ENCODE measurements at regions not wholly inside any gene's neighbourhood (a gene's known extent, or its start where the extent isn't known, plus 50 kb on each side); places are given as distances from the start of the nearest gene placed in this dataset.

DNA sequence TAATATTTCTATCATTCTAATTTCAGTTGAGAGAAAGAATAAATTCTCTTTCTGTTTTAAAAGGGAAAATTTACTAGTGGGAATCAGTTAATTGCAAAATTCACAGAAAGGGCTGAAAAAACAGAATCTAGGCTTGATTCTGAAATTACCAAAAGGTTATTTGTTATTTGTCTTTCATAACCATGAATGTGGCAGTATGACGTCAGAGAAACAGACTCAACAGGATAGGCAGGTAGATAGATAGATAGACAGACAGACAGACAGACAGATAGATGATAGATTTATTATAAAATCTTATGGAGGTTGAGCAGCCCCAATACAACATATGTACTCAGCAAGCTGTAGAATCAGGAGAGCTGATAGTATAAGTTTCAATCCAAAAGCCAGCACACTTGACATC lies 311.0 kb downstream of the ADAM29 start:
- no peak for DNase-seq (ENCODE audit: low read depth)
- no peak overlapping the region for H3K4me3 ChIP-seq (ENCODE audit: low read length)
- TF ChIP-seq, protein P1, sequence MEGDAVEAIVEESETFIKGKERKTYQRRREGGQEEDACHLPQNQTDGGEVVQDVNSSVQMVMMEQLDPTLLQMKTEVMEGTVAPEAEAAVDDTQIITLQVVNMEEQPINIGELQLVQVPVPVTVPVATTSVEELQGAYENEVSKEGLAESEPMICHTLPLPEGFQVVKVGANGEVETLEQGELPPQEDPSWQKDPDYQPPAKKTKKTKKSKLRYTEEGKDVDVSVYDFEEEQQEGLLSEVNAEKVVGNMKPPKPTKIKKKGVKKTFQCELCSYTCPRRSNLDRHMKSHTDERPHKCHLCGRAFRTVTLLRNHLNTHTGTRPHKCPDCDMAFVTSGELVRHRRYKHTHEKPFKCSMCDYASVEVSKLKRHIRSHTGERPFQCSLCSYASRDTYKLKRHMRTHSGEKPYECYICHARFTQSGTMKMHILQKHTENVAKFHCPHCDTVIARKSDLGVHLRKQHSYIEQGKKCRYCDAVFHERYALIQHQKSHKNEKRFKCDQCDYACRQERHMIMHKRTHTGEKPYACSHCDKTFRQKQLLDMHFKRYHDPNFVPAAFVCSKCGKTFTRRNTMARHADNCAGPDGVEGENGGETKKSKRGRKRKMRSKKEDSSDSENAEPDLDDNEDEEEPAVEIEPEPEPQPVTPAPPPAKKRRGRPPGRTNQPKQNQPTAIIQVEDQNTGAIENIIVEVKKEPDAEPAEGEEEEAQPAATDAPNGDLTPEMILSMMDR (IDR thresholded peaks at IDR 0.05; ENCODE audit: insufficient read depth, low read depth, low read length, missing control alignments): no peak

DNA sequence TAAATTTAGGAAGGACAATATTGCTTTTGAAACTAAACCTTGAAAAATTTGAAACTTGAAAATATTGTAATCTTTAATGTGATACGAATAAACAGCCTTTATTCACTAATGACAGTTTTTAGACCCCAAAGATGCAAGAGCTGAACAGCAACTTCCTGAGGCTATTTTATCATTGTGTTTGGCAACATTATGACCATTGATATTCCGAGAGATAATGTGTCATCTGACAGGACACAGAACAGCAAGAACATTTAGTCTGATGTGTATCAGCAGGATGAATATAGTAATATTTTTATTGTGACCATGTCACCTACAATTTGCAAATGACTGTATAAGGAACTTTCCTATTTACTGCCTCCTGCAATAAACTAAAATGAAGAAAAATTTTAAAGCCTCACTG lies 316.0 kb downstream of the ADAM29 start:
- DNase-seq (ENCODE audit: low read depth): no peak
- TF ChIP-seq, protein P1 (IDR thresholded peaks at IDR 0.05; ENCODE audit: insufficient read depth, low read depth, low read length, missing control alignments): no peak
- H3K4me3 ChIP-seq (ENCODE audit: low read length): no peak overlapping the region

DNA sequence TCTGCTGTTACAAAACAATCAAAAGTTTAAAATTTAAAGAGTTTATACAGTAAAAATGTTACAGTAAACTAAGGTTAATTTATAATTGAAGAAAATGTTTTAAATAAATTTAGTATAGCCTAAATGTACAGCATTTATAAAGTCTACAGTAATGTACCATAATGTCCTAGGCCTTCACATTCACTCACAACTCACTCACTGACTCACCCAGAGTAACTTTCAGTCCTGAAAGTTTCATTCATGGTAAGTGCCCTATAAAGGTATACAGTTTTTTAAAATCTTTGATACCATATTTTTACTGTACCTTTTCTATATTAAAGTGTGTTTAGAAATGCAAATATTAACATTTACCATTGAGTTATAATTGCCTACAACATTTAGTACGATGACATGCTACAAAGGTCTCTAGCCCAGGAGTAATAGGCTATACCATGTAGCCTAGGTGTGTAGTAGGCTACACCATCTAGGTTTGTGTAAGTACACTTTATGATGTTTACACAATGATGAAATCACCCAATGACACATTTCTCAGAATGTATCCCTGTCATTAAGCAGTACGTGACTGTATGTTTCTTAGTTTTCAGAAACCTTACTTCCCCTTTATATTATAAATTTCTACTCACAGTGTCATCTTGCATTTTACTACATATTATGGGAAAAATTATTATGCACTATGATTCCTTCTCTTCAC lies 320.8 kb downstream of the ADAM29 start:
- DNase-seq (ENCODE audit: low read depth): peak; percentile 50
- H3K4me3 ChIP-seq (ENCODE audit: low read length): no peak overlapping the region
- TF ChIP-seq, protein P1 (IDR thresholded peaks at IDR 0.05; ENCODE audit: insufficient read depth, low read depth, low read length, missing control alignments): no peak

DNA sequence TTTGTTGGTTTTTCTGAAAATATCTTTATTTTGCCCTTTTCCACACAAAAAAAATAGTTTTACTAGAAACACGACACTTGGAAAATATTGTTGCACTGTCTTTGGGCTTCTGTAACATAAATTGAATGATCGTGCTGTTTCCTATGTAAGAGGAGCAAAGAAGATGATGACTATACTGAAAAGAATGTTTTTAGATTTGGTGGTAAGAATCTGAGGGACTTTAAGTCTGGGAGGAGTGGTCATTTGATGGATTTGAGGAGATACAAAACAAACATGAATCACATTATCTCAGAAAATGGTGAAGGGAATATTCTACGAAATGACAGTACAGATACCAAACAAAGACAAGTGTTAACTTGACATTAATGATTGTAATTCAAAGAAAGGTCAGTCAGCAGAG lies 328.8 kb downstream of the ADAM29 start:
- DNase-seq (ENCODE audit: low read depth): no peak

DNA sequence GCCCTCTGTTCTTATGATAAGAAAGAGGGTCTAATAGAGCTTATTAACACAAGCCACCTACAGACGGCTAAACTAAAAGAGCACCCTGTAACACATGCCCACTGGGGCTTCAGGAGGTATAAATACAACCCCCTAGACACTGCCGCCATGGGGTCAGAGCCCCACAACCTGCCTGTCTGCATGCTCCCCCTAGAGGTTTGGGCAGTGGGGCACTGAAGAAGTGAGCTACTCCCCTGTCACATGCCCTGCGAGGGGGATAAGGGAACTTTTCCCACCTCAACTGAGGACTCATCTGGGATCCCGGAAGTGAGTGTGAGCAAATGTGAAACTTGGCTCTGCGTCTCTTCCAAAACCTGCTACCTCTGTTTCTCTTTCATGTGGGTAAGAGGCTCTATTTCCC lies 334.5 kb downstream of the ADAM29 start:
- H3K4me3 ChIP-seq (ENCODE audit: low read length): no peak overlapping the region
- DNase-seq (ENCODE audit: low read depth): no peak
- TF ChIP-seq, protein P1 (IDR thresholded peaks at IDR 0.05; ENCODE audit: insufficient read depth, low read depth, low read length, missing control alignments): no peak

More for the DNA sequence above, 328.8 kb downstream of the ADAM29 start:
- H3K4me3 ChIP-seq (ENCODE audit: low read length): no peak overlapping the region
- TF ChIP-seq, protein P1 (IDR thresholded peaks at IDR 0.05; ENCODE audit: insufficient read depth, low read depth, low read length, missing control alignments): no peak

DNA sequence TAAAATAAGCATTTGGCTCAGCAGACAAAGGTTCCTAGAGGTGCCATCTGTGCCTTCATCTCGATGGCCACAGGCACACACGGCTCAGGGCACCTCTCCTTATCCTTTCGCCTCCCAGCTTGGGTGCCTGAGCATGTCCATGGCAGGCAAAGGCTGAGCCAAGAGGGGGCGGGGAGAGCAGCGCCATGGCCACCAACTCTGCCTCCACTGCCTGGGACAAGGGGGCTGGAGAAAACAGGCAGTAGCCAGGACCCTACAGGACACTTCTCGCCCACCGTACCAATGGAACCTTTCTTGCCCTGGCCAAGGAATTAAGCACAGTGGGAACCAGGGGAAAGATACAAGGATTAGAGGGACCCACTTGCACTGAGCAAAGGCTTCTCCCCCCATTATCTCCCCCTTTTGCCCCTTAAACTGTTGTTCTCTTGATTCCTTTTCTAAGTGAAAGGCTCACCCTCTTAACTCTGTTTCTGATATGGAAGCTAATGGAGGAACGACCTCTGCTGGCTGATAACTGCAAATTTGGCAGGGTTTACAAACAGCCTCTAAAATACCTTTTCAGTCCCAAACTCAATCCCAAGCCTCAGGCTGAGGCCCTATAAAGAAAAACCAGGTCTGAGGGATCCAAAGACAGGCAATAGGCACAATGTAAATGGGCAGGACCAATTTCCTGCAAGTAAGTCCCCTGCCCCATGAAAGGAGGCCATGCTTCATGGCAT lies 335.2 kb downstream of the ADAM29 start:
- H3K4me3 ChIP-seq (ENCODE audit: low read length): no peak overlapping the region
- TF ChIP-seq, protein P1 (IDR thresholded peaks at IDR 0.05; ENCODE audit: insufficient read depth, low read depth, low read length, missing control alignments): peak; percentile 42
- DNase-seq (ENCODE audit: low read depth): peak; percentile 35

Data from epithelial cell of esophagus (primary cell).